DOHH2 (cell line): ENCODE measurements at regions not wholly inside any gene's neighbourhood (a gene's known extent, or its start where the extent isn't known, plus 50 kb on each side); places are given as distances from the start of the nearest gene placed in this dataset.

Source experiments
- H3F3A ChIP-seq: fragments of 200-600 bp; sonication (generic), shearing (Covaris generic); 2 replicates; pipeline ENCODE4 v1.6.0; 2016; ENCODE audit warnings: antibody characterized with exemption, mild to moderate bottlenecking; ENCODE audit not compliant: control insufficient read depth, insufficient read depth
- H3K27ac ChIP-seq: fragments of 200-600 bp; sonication (generic); 2 replicates; pipeline ENCODE4 v1.5.1; 2014; ENCODE audit warnings: low read depth, mild to moderate bottlenecking, low read length, moderate library complexity
- H3K27me3 ChIP-seq: fragments of 200-600 bp; sonication (generic); 2 replicates; pipeline ENCODE4 v1.6.1; 2014; ENCODE audit warnings: mild to moderate bottlenecking, low read length, mixed read lengths; ENCODE audit not compliant: control insufficient read depth
- H3K36me3 ChIP-seq: fragments of 200-600 bp; sonication (generic); 2 replicates; pipeline ENCODE4 v1.6.1; 2014; ENCODE audit warnings: mild to moderate bottlenecking, low read length, moderate library complexity, mixed read lengths; ENCODE audit not compliant: control insufficient read depth
- H3K4me1 ChIP-seq: fragments of 200-600 bp; sonication (generic); 2 replicates; pipeline ENCODE4 v1.6.1; 2014; ENCODE audit warnings: mild to moderate bottlenecking, low read length, mixed read lengths; ENCODE audit not compliant: control insufficient read depth
- H3K4me2 ChIP-seq: fragments of 200-600 bp; sonication (generic); 2 replicates; pipeline ENCODE4 v1.6.0; 2014; ENCODE audit warnings: mild to moderate bottlenecking, low read length, moderate library complexity
- H3K4me3 ChIP-seq: fragments of 200-600 bp; sonication (generic); 2 replicates; pipeline ENCODE4 v1.5.1; 2014; ENCODE audit warnings: mild to moderate bottlenecking, low read length, mixed read lengths
- H3K79me2 ChIP-seq: fragments of 200-600 bp; sonication (generic); 2 replicates; pipeline ENCODE4 v1.6.1; 2014; ENCODE audit warnings: mild to moderate bottlenecking, low read length, mixed read lengths; ENCODE audit not compliant: control insufficient read depth
- H3K9me2 ChIP-seq: fragments of 200-600 bp; sonication (generic); replicated peaks from 2 replicates; pipeline ENCODE4 v1.6.1; 2014; ENCODE audit warnings: mild to moderate bottlenecking, low read length, mixed read lengths; ENCODE audit not compliant: control insufficient read depth
- H3K9me3 ChIP-seq: fragments of 200-600 bp; sonication (generic); 2 replicates; pipeline ENCODE4 v1.6.1; 2014; ENCODE audit warnings: antibody characterized with exemption, low read length, mixed read lengths; ENCODE audit not compliant: control insufficient read depth, insufficient read depth
- H4K20me1 ChIP-seq: fragments of 200-600 bp; sonication (generic); 2 replicates; pipeline ENCODE4 v1.6.0; 2014; ENCODE audit warnings: low read depth, mild to moderate bottlenecking, antibody characterized with exemption, low read length, moderate library complexity; ENCODE audit not compliant: control insufficient read depth, insufficient read depth
- CTCF ChIP-seq: fragments of 200-600 bp; sonication (generic); IDR thresholded peaks from one replicate; pipeline ENCODE4 v1.5.1; 2014; ENCODE audit warnings: antibody characterized with exemption, mild to moderate bottlenecking, low read depth, low read length; ENCODE audit not compliant: poor library complexity, severe bottlenecking
- EZH2phosphoT487 ChIP-seq: fragments of 200-600 bp; sonication (generic); IDR thresholded peaks from 2 replicates; pipeline ENCODE4 v1.6.1; 2017; ENCODE audit warnings: borderline replicate concordance, mild to moderate bottlenecking, antibody characterized with exemption, low read length, moderate library complexity, mixed read lengths

- Histone ChIP-seq H3K36me3 (no peaks in the 10 kb centered on the region), H3K27me3 (no peaks in the 10 kb centered on the region), H3K27ac (no peak overlapping the region), H3K4me3 (no peak overlapping the region), H3K79me2 (no peaks in the 10 kb centered on the region), H3K4me2 (no peak overlapping the region), H3K9me2 (no peaks in the 10 kb centered on the region), H4K20me1 (no peaks in the 10 kb centered on the region), H3F3A (no peaks in the 10 kb centered on the region), H3K9me3 (no peaks in the 10 kb centered on the region), H3K4me1 (no peaks in the 10 kb centered on the region)
- no peak for TF ChIP-seq CTCF
These were observed 306.0 kb upstream of the AADAT start for GRCh38 chr4:170395773-170396172.

- Histone ChIP-seq H4K20me1 (no peaks in the 10 kb centered on the region), H3K79me2 (no peaks in the 10 kb centered on the region), H3K4me2 (no peak overlapping the region), H3K4me3 (no peak overlapping the region), H3K36me3 (no peaks in the 10 kb centered on the region), H3K27ac (no peak overlapping the region), H3F3A (no peaks in the 10 kb centered on the region), H3K4me1 (no peaks in the 10 kb centered on the region), H3K9me2 (no peaks in the 10 kb centered on the region), H3K9me3 (no peaks in the 10 kb centered on the region), H3K27me3 (no peaks in the 10 kb centered on the region)
- TF ChIP-seq EZH2phosphoT487 (no peak), CTCF (no peak)
These were observed 301.4 kb upstream of the AADAT start for GRCh38 chr4:170391066-170391740.

DNA sequence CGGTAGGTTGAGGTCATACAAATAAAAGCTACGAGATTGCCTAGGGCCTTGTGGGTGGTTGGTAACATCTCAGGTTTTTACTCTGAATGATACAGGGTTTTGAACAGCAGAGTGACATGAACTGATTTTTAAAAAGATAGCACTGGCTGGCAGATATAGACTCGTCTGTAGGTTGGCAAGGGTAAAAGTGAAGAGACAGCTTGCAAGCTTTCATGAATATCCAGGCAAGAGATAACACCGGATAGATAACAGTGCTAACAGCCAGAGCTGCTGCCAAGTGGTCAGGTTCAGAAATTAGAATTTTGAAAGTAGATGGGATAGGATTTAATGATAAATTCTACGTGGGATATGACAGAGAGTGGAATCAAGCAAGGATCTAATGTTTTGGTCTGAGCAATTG lies 299.7 kb upstream of the AADAT start:
- H3K79me2 ChIP-seq: no peaks in the 10 kb centered on the region
- H3K4me3 ChIP-seq: no peak overlapping the region
- no peaks in the 10 kb centered on the region for H3K9me2 ChIP-seq
- H3F3A ChIP-seq: no peaks in the 10 kb centered on the region
- no peaks in the 10 kb centered on the region for H4K20me1 ChIP-seq
- no peaks in the 10 kb centered on the region for H3K9me3 ChIP-seq
- no peaks in the 10 kb centered on the region for H3K27me3 ChIP-seq
- no peaks in the 10 kb centered on the region for H3K36me3 ChIP-seq
- no peaks in the 10 kb centered on the region for H3K4me1 ChIP-seq
- TF ChIP-seq EZH2phosphoT487: no peak
- no peak for TF ChIP-seq CTCF
- no peak overlapping the region for H3K4me2 ChIP-seq
- H3K27ac ChIP-seq: no peak overlapping the region
